DOHH2 (cell line): ENCODE measurements at regions not wholly inside any gene's neighbourhood (a gene's known extent, or its start where the extent isn't known, plus 50 kb on each side); places are given as distances from the start of the nearest gene placed in this dataset.

Experiments
- H3F3A ChIP-seq: fragments of 200-600 bp; sonication (generic), shearing (Covaris generic); 2 replicates; pipeline ENCODE4 v1.6.0; 2016; ENCODE audit warnings: antibody characterized with exemption, mild to moderate bottlenecking; ENCODE audit not compliant: control insufficient read depth, insufficient read depth
- H3K27ac ChIP-seq: fragments of 200-600 bp; sonication (generic); 2 replicates; pipeline ENCODE4 v1.5.1; 2014; ENCODE audit warnings: low read depth, mild to moderate bottlenecking, low read length, moderate library complexity
- H3K27me3 ChIP-seq: fragments of 200-600 bp; sonication (generic); 2 replicates; pipeline ENCODE4 v1.6.1; 2014; ENCODE audit warnings: mild to moderate bottlenecking, low read length, mixed read lengths; ENCODE audit not compliant: control insufficient read depth
- H3K36me3 ChIP-seq: fragments of 200-600 bp; sonication (generic); 2 replicates; pipeline ENCODE4 v1.6.1; 2014; ENCODE audit warnings: mild to moderate bottlenecking, low read length, moderate library complexity, mixed read lengths; ENCODE audit not compliant: control insufficient read depth
- H3K4me1 ChIP-seq: fragments of 200-600 bp; sonication (generic); 2 replicates; pipeline ENCODE4 v1.6.1; 2014; ENCODE audit warnings: mild to moderate bottlenecking, low read length, mixed read lengths; ENCODE audit not compliant: control insufficient read depth
- H3K4me2 ChIP-seq: fragments of 200-600 bp; sonication (generic); 2 replicates; pipeline ENCODE4 v1.6.0; 2014; ENCODE audit warnings: mild to moderate bottlenecking, low read length, moderate library complexity
- H3K4me3 ChIP-seq: fragments of 200-600 bp; sonication (generic); 2 replicates; pipeline ENCODE4 v1.5.1; 2014; ENCODE audit warnings: mild to moderate bottlenecking, low read length, mixed read lengths
- H3K79me2 ChIP-seq: fragments of 200-600 bp; sonication (generic); 2 replicates; pipeline ENCODE4 v1.6.1; 2014; ENCODE audit warnings: mild to moderate bottlenecking, low read length, mixed read lengths; ENCODE audit not compliant: control insufficient read depth
- H3K9me2 ChIP-seq: fragments of 200-600 bp; sonication (generic); replicated peaks from 2 replicates; pipeline ENCODE4 v1.6.1; 2014; ENCODE audit warnings: mild to moderate bottlenecking, low read length, mixed read lengths; ENCODE audit not compliant: control insufficient read depth
- H3K9me3 ChIP-seq: fragments of 200-600 bp; sonication (generic); 2 replicates; pipeline ENCODE4 v1.6.1; 2014; ENCODE audit warnings: antibody characterized with exemption, low read length, mixed read lengths; ENCODE audit not compliant: control insufficient read depth, insufficient read depth
- H4K20me1 ChIP-seq: fragments of 200-600 bp; sonication (generic); 2 replicates; pipeline ENCODE4 v1.6.0; 2014; ENCODE audit warnings: low read depth, mild to moderate bottlenecking, antibody characterized with exemption, low read length, moderate library complexity; ENCODE audit not compliant: control insufficient read depth, insufficient read depth
- CTCF ChIP-seq: fragments of 200-600 bp; sonication (generic); IDR thresholded peaks from one replicate; pipeline ENCODE4 v1.5.1; 2014; ENCODE audit warnings: antibody characterized with exemption, mild to moderate bottlenecking, low read depth, low read length; ENCODE audit not compliant: poor library complexity, severe bottlenecking
- EZH2phosphoT487 ChIP-seq: fragments of 200-600 bp; sonication (generic); IDR thresholded peaks from 2 replicates; pipeline ENCODE4 v1.6.1; 2017; ENCODE audit warnings: borderline replicate concordance, mild to moderate bottlenecking, antibody characterized with exemption, low read length, moderate library complexity, mixed read lengths

GRCh38 chr1:229782469-229782868, 156.4 kb downstream of the URB2 start:
- Histone ChIP-seq H3K27me3 (peaks cover 8% of the 10 kb centered on the region), H3K4me1 (no peaks in the 10 kb centered on the region), H3F3A (no peaks in the 10 kb centered on the region), H4K20me1 (no peaks in the 10 kb centered on the region), H3K9me3 (no peaks in the 10 kb centered on the region), H3K4me2 (no peak overlapping the region), H3K4me3 (no peak overlapping the region), H3K9me2 (no peaks in the 10 kb centered on the region), H3K79me2 (no peaks in the 10 kb centered on the region), H3K36me3 (no peaks in the 10 kb centered on the region), H3K27ac (no peak overlapping the region)
- TF ChIP-seq CTCF (no peak), EZH2phosphoT487 (no peak)

- no peak overlapping the region for H3K4me2 ChIP-seq
- H3F3A ChIP-seq, result no peaks in the 10 kb centered on the region
- no peaks in the 10 kb centered on the region for H3K4me1 ChIP-seq
- TF ChIP-seq EZH2phosphoT487 (no peak), CTCF (no peak)
- no peaks in the 10 kb centered on the region for H3K36me3 ChIP-seq
- no peak overlapping the region for H3K27ac ChIP-seq
- no peaks in the 10 kb centered on the region for H3K9me2 ChIP-seq
- peaks cover 10% of the 10 kb centered on the region for H3K27me3 ChIP-seq
- no peaks in the 10 kb centered on the region for H4K20me1 ChIP-seq
- no peaks in the 10 kb centered on the region for H3K79me2 ChIP-seq
- no peak overlapping the region for H3K4me3 ChIP-seq
- H3K9me3 ChIP-seq, result no peaks in the 10 kb centered on the region
Measured at GRCh38 chr1:229784834-229785233, 158.8 kb downstream of the URB2 start.

- H3K9me3 ChIP-seq, result no peaks in the 10 kb centered on the region
- no peaks in the 10 kb centered on the region for H3K36me3 ChIP-seq
- no peaks in the 10 kb centered on the region for H3K9me2 ChIP-seq
- H3K79me2 ChIP-seq, result no peaks in the 10 kb centered on the region
- H3K4me1 ChIP-seq, result no peaks in the 10 kb centered on the region
- no peak overlapping the region for H3K4me3 ChIP-seq
- H3K27ac ChIP-seq, result no peak overlapping the region
- no peak overlapping the region for H3K4me2 ChIP-seq
- no peaks in the 10 kb centered on the region for H3F3A ChIP-seq
- no peaks in the 10 kb centered on the region for H4K20me1 ChIP-seq
- H3K27me3 ChIP-seq, result peaks cover 3% of the 10 kb centered on the region
- no peak for TF ChIP-seq EZH2phosphoT487
- TF ChIP-seq CTCF, result no peak
Measured at GRCh38 chr1:229786974-229787610, 161.0 kb downstream of the URB2 start.
